ENCODE measurements at regions not wholly inside any gene's neighbourhood (a gene's known extent, or its start where the extent isn't known, plus 50 kb on each side); places are given as distances from the start of the nearest gene placed in this dataset.
"Not testable (repeated sequence)": the region's sequence is repeated elsewhere in the genome, so short reads cannot be mapped to it uniquely, and the experiment has no call there.

GRCh38 chr7:137110091-137110509 lies 233.4 kb downstream of the PTN start:
- peak; percentile 1 for DNase-seq (ENCODE audit: low spot score)

- DNase-seq (ENCODE audit: low spot score), result not testable (repeated sequence)
Observed at GRCh38 chr7:137107802-137108201, 235.7 kb downstream of the PTN start.

GRCh38 chr7:137103526-137103925 lies 235.1 kb downstream of the CHRM2 start:
- DNase-seq (ENCODE audit: low spot score), result not testable (repeated sequence)

- DNase-seq (ENCODE audit: low spot score), result no peak
Observed at GRCh38 chr7:137097111-137097510, 228.7 kb downstream of the CHRM2 start.

GRCh38 chr7:137096607-137097006 lies 228.2 kb downstream of the CHRM2 start:
- DNase-seq (ENCODE audit: low spot score), result no peak

- no peak for DNase-seq (ENCODE audit: low spot score)
Observed at GRCh38 chr7:137093198-137093597, 224.7 kb downstream of the CHRM2 start.

- DNase-seq (ENCODE audit: low spot score), result no peak
Observed at GRCh38 chr7:137091396-137091795, 222.9 kb downstream of the CHRM2 start.

GRCh38 chr7:137086896-137087295 lies 218.4 kb downstream of the CHRM2 start:
- DNase-seq (ENCODE audit: low spot score), result no peak

GRCh38 chr7:137084607-137085380 lies 216.3 kb downstream of the CHRM2 start:
- DNase-seq (ENCODE audit: low spot score), result no peak

GRCh38 chr7:137082391-137082790 lies 213.9 kb downstream of the CHRM2 start:
- DNase-seq (ENCODE audit: low spot score), result no peak

- no peak for DNase-seq (ENCODE audit: low spot score)
Observed at GRCh38 chr7:137081321-137082093, 213.1 kb downstream of the CHRM2 start.

GRCh38 chr7:137080516-137081203 lies 212.2 kb downstream of the CHRM2 start:
- DNase-seq (ENCODE audit: low spot score), result no peak

- no peak for DNase-seq (ENCODE audit: low spot score)
Observed at GRCh38 chr7:137078781-137079180, 210.3 kb downstream of the CHRM2 start.

GRCh38 chr7:137074391-137075030 lies 206.1 kb downstream of the CHRM2 start:
- DNase-seq (ENCODE audit: low spot score), result no peak

- no peak for DNase-seq (ENCODE audit: low spot score)
Observed at GRCh38 chr7:137073571-137074325, 205.3 kb downstream of the CHRM2 start.

Measured in putamen (tissue), 1 donor.